ENCODE measurements at regions not wholly inside any gene's neighbourhood (a gene's known extent, or its start where the extent isn't known, plus 50 kb on each side); places are given as distances from the start of the nearest gene placed in this dataset.

DNA sequence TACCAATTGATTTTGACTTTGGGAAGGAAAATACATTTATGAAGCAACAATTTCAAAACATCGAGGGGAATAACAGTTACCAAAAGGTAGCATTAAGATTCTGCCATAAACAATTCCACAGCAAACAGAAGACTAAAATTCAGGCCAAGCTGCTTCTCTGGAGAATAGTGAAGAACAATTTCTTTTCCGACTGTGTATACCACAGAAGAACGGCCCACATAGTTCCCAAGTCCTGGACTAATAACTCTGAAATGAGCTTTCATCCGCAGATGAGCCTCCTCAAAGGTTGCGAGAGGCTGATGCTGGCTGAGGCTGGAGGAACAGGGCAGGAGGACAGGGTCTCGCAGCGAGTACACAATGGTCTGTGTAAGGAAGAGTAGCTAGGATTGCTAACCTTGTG lies 278.9 kb upstream of the TCF4 start:
- no peaks in the 10 kb centered on the region for H3K36me3 Mint-ChIP-seq (ENCODE audit: low read depth, unreplicated experiment)
- H3K4me1 Mint-ChIP-seq (ENCODE audit: low read depth, unreplicated experiment), result peaks cover 7% of the 10 kb centered on the region
- Histone ChIP-seq H3K36me3 (ENCODE audit: insufficient read depth, low read length) (no peaks in the 10 kb centered on the region), H3K4me1 (ENCODE audit: insufficient read depth, low read length) (peaks cover 5% of the 10 kb centered on the region), H3K9me3 (ENCODE audit: insufficient read depth, low read depth, low read length) (no peaks in the 10 kb centered on the region), H2AFZ (ENCODE audit: low read depth, low read length) (no peak overlapping the region), H4K20me1 (ENCODE audit: insufficient read depth, low read length) (no peaks in the 10 kb centered on the region), H3K79me2 (ENCODE audit: insufficient read depth, low read length) (no peaks in the 10 kb centered on the region), H3K4me3 (ENCODE audit: insufficient read depth, low read depth, low read length) (no peak overlapping the region), H3K27ac (ENCODE audit: low read depth, low read length) (no peak overlapping the region), H3K9ac (ENCODE audit: low read length) (no peak overlapping the region), H3K4me2 (ENCODE audit: low read length) (no peak overlapping the region), H3K27me3 (ENCODE audit: insufficient read depth, low read length) (no peaks in the 10 kb centered on the region)
- TF ChIP-seq, protein P1, sequence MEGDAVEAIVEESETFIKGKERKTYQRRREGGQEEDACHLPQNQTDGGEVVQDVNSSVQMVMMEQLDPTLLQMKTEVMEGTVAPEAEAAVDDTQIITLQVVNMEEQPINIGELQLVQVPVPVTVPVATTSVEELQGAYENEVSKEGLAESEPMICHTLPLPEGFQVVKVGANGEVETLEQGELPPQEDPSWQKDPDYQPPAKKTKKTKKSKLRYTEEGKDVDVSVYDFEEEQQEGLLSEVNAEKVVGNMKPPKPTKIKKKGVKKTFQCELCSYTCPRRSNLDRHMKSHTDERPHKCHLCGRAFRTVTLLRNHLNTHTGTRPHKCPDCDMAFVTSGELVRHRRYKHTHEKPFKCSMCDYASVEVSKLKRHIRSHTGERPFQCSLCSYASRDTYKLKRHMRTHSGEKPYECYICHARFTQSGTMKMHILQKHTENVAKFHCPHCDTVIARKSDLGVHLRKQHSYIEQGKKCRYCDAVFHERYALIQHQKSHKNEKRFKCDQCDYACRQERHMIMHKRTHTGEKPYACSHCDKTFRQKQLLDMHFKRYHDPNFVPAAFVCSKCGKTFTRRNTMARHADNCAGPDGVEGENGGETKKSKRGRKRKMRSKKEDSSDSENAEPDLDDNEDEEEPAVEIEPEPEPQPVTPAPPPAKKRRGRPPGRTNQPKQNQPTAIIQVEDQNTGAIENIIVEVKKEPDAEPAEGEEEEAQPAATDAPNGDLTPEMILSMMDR (IDR thresholded peaks at IDR 0.05; ENCODE audit: insufficient read depth, low read depth, low read length), result no peak
- TF ChIP-seq EZH2 (IDR thresholded peaks at IDR 0.05; ENCODE audit: insufficient read depth, low read length), result no peak
- H3K9me3 Mint-ChIP-seq (ENCODE audit: unreplicated experiment), result no peaks in the 10 kb centered on the region
- no peak overlapping the region for H3K27ac Mint-ChIP-seq (ENCODE audit: unreplicated experiment)
- no peak overlapping the region for H3K4me3 Mint-ChIP-seq (ENCODE audit: unreplicated experiment)
- DNase-seq (ENCODE audit: low read depth), result no peak
- FAIRE-seq, result no peak
- H3K27me3 Mint-ChIP-seq (ENCODE audit: low read depth, unreplicated experiment), result no peaks in the 10 kb centered on the region

DNA sequence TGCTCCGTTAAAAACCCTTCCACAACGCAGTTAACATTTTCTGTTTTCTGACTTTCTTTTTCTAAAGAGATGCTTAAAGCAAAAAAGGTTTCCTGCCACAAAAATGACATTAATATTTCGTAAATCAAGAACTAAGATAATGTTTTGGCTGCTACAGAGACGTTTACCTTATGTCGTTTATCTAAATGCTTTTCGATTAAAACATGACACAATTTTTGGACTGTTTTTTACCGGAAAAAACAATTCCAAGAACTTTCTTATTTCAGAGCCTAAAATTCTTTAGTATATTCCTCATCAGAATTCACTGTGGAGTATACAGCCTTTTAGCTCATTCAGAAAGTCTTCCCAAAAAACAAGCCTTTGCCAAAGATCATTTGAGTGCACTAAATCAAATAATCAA lies 278.0 kb upstream of the TCF4 start:
- TF ChIP-seq EZH2 (IDR thresholded peaks at IDR 0.05; ENCODE audit: insufficient read depth, low read length), result no peak
- TF ChIP-seq, protein P1 (IDR thresholded peaks at IDR 0.05; ENCODE audit: insufficient read depth, low read depth, low read length), result no peak
- Mint-ChIP-seq H3K27me3 (ENCODE audit: low read depth, unreplicated experiment) (no peaks in the 10 kb centered on the region), H3K27ac (ENCODE audit: unreplicated experiment) (no peak overlapping the region), H3K4me3 (ENCODE audit: unreplicated experiment) (no peak overlapping the region), H3K4me1 (ENCODE audit: low read depth, unreplicated experiment) (peaks cover 9% of the 10 kb centered on the region), H3K9me3 (ENCODE audit: unreplicated experiment) (no peaks in the 10 kb centered on the region), H3K36me3 (ENCODE audit: low read depth, unreplicated experiment) (no peaks in the 10 kb centered on the region)
- H4K20me1 ChIP-seq (ENCODE audit: insufficient read depth, low read length), result no peaks in the 10 kb centered on the region
- H2AFZ ChIP-seq (ENCODE audit: low read depth, low read length), result no peak overlapping the region
- no peaks in the 10 kb centered on the region for H3K79me2 ChIP-seq (ENCODE audit: insufficient read depth, low read length)
- H3K36me3 ChIP-seq (ENCODE audit: insufficient read depth, low read length), result no peaks in the 10 kb centered on the region
- no peak overlapping the region for H3K4me3 ChIP-seq (ENCODE audit: insufficient read depth, low read depth, low read length)
- FAIRE-seq (peak; percentile 9), DNase-seq (ENCODE audit: low read depth) (no peak)
- H3K4me2 ChIP-seq (ENCODE audit: low read length), result no peak overlapping the region
- H3K27me3 ChIP-seq (ENCODE audit: insufficient read depth, low read length), result no peaks in the 10 kb centered on the region
- H3K9me3 ChIP-seq (ENCODE audit: insufficient read depth, low read depth, low read length), result no peaks in the 10 kb centered on the region
- no peak overlapping the region for H3K27ac ChIP-seq (ENCODE audit: low read depth, low read length)
- H3K4me1 ChIP-seq (ENCODE audit: insufficient read depth, low read length), result peaks cover 5% of the 10 kb centered on the region
- no peak overlapping the region for H3K9ac ChIP-seq (ENCODE audit: low read length)

DNA sequence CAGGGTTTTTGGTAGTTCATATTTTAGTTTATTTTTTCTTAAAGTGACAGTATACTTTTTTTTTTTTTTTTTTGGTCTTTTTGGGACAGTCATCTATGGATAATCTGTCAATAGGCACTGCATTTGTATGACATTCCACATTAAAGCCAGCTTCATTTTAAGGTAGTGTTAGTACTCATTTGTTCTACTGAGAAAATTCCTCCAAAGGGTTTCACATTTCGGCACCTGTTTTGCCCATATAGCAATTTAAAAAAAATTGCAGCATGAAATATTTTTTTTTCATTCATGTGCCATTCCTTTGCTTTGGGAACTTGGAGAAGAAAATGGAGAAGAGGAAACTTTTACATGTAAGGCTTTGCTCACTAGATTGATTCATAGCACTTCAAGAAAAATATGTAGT lies 276.3 kb upstream of the TCF4 start:
- peaks cover 6% of the 10 kb centered on the region for H3K4me1 Mint-ChIP-seq (ENCODE audit: low read depth, unreplicated experiment)

More for the DNA sequence above, 276.3 kb upstream of the TCF4 start:
- H3K4me2 ChIP-seq (ENCODE audit: low read length), result no peak overlapping the region
- no peak overlapping the region for H3K4me3 ChIP-seq (ENCODE audit: insufficient read depth, low read depth, low read length)
- H3K27ac ChIP-seq (ENCODE audit: low read depth, low read length), result no peak overlapping the region
- no peaks in the 10 kb centered on the region for H3K79me2 ChIP-seq (ENCODE audit: insufficient read depth, low read length)
- no peaks in the 10 kb centered on the region for H3K4me1 ChIP-seq (ENCODE audit: insufficient read depth, low read length)
- FAIRE-seq, result no peak
- DNase-seq (ENCODE audit: low read depth), result no peak
- H3K36me3 ChIP-seq (ENCODE audit: insufficient read depth, low read length), result no peaks in the 10 kb centered on the region
- H3K9me3 ChIP-seq (ENCODE audit: insufficient read depth, low read depth, low read length), result no peaks in the 10 kb centered on the region
- Mint-ChIP-seq H3K36me3 (ENCODE audit: low read depth, unreplicated experiment) (no peaks in the 10 kb centered on the region), H3K4me3 (ENCODE audit: unreplicated experiment) (no peak overlapping the region), H3K27me3 (ENCODE audit: low read depth, unreplicated experiment) (no peaks in the 10 kb centered on the region), H3K27ac (ENCODE audit: unreplicated experiment) (no peak overlapping the region), H3K9me3 (ENCODE audit: unreplicated experiment) (no peaks in the 10 kb centered on the region)
- H3K27me3 ChIP-seq (ENCODE audit: insufficient read depth, low read length), result no peaks in the 10 kb centered on the region
- H2AFZ ChIP-seq (ENCODE audit: low read depth, low read length), result no peak overlapping the region
- no peak overlapping the region for H3K9ac ChIP-seq (ENCODE audit: low read length)
- TF ChIP-seq, protein P1 (IDR thresholded peaks at IDR 0.05; ENCODE audit: insufficient read depth, low read depth, low read length), result no peak
- no peak for TF ChIP-seq EZH2 (IDR thresholded peaks at IDR 0.05; ENCODE audit: insufficient read depth, low read length)
- no peaks in the 10 kb centered on the region for H4K20me1 ChIP-seq (ENCODE audit: insufficient read depth, low read length)
